Endothelial cell of umbilical vein (primary cell): ENCODE measurements at regions not wholly inside any gene's neighbourhood (a gene's known extent, or its start where the extent isn't known, plus 50 kb on each side); places are given as distances from the start of the nearest gene placed in this dataset.

Experiments used
- BruUV-seq: library from RNA; stranded (reverse); fragments of 400-500 nt; replicated peaks from 2 replicates; lab custom pipeline; 2021; lab: Mats Ljungman, UMichigan
- CTCF ChIA-PET: fragments of 300-600, 350-600 bp; sonication (Branson Sonifier 250); formaldehyde crosslinking; loops from one replicate; lab custom pipeline; 2021; ENCODE audit warnings: antibody characterized with exemption, inconsistent platforms; lab: Charles Lee
- POLR2A ChIA-PET: fragments of 300-600, 350-600 bp; sonication (Branson Sonifier 250); formaldehyde crosslinking; loops from one replicate; lab custom pipeline; 2021; ENCODE audit warnings: antibody characterized with exemption, inconsistent platforms; lab: Charles Lee
- DNase-seq: peaks from one replicate; pipeline ENCODE4 v3.0.0-alpha.2; 2011; ENCODE audit warnings: low read depth, low spot score
- FAIRE-seq: peaks from 2 replicates; lab custom pipeline; 2011; peaks lifted over from hg19 to GRCh38; lab: Jason Lieb, UNC
- H2AFZ ChIP-seq: 2 replicates; pipeline ENCODE4 v1.6.0; 2012; ENCODE audit warnings: low read depth, low read length, control low read depth, inconsistent platforms
- H3K27ac ChIP-seq: 2 replicates; pipeline ENCODE4 v1.5.1; 2011; ENCODE audit warnings: low read depth, mild to moderate bottlenecking, control low read depth, low read length, moderate library complexity; ENCODE audit not compliant: insufficient read depth
- H3K27me3 ChIP-seq, 2 experiments: 2 replicates each; pipeline versions ENCODE4 v1.6.0 to v1.6.1; 2011; ENCODE audit warnings: low read length in 2 of 2, mixed read lengths in 1 of 2; ENCODE audit not compliant: control insufficient read depth in 2 of 2, insufficient read depth in 2 of 2
- H3K36me3 ChIP-seq, 2 experiments: 2 replicates in 1 of 2; 3 replicates in 1 of 2; pipeline ENCODE4 v1.5.1; 2011; ENCODE audit warnings: low read length in 2 of 2, mild to moderate bottlenecking in 1 of 2, moderate library complexity in 1 of 2; ENCODE audit not compliant: control insufficient read depth in 2 of 2, insufficient read depth in 2 of 2; ENCODE audit errors: extremely low read depth in 1 of 2
- H3K4me1 ChIP-seq: 3 replicates; pipeline ENCODE4 v1.5.1; 2011; ENCODE audit warnings: mild to moderate bottlenecking, low read length; ENCODE audit not compliant: control insufficient read depth, insufficient read depth; ENCODE audit errors: extremely low read depth
- H3K4me2 ChIP-seq: 2 replicates; pipeline ENCODE4 v1.6.1; 2011; ENCODE audit warnings: low read length, control low read depth, mixed read lengths; ENCODE audit not compliant: insufficient read depth
- H3K4me3 ChIP-seq, 3 experiments: fragments of 200-600 bp in 1 of 3; sonication (generic), shearing (Covaris generic) in 1 of 3; replicated peaks in 1 of 3; 2 replicates each; pipeline ENCODE4 v1.5.1; 2011 to 2016; ENCODE audit warnings: control low read depth in 3 of 3, low read length in 3 of 3, mild to moderate bottlenecking in 2 of 3, inconsistent platforms in 1 of 3, low read depth in 1 of 3, moderate library complexity in 1 of 3; ENCODE audit not compliant: insufficient read depth in 1 of 3
- H3K79me2 ChIP-seq: 2 replicates; pipeline ENCODE4 v1.6.0; 2012; ENCODE audit warnings: low read length, inconsistent platforms; ENCODE audit not compliant: control insufficient read depth, insufficient read depth
- H3K9ac ChIP-seq: replicated peaks from 2 replicates; pipeline ENCODE3; 2011; ENCODE audit warnings: low read length, control low read depth; ENCODE audit not compliant: insufficient read depth; ENCODE audit errors: extremely low read depth
- H3K9me1 ChIP-seq: replicated peaks from 3 replicates; pipeline ENCODE4 v1.6.0; 2011; ENCODE audit warnings: mild to moderate bottlenecking, low read length; ENCODE audit not compliant: control insufficient read depth, insufficient read depth; ENCODE audit errors: extremely low read depth
- H3K9me3 ChIP-seq: replicated peaks from 2 replicates; pipeline ENCODE4 v1.5.1; 2012; ENCODE audit warnings: low read length, inconsistent platforms; ENCODE audit not compliant: control insufficient read depth, insufficient read depth
- H4K20me1 ChIP-seq: replicated peaks from 2 replicates; pipeline ENCODE3; 2011; ENCODE audit warnings: mild to moderate bottlenecking, low read length; ENCODE audit not compliant: control insufficient read depth, insufficient read depth; ENCODE audit errors: extremely low read depth
- CTCF ChIP-seq, 2 donors: IDR thresholded peaks; 1 replicate in 1 of 2; 2 replicates in 1 of 2; pipeline ENCODE4 v1.5.1; 2011; ENCODE audit warnings: low read length in 2 of 2, mild to moderate bottlenecking in 2 of 2, moderate library complexity in 2 of 2, control low read depth in 1 of 2, inconsistent platforms in 1 of 2, low read depth in 1 of 2; ENCODE audit not compliant: insufficient read depth in 1 of 2; ENCODE audit errors: extremely low read depth in 1 of 2
- EZH2 ChIP-seq: IDR thresholded peaks from 2 replicates; pipeline ENCODE4 v1.6.1; 2012; ENCODE audit warnings: borderline replicate concordance, low read depth, mild to moderate bottlenecking, moderate library complexity, low read length, inconsistent platforms; ENCODE audit not compliant: severe bottlenecking
- FOS ChIP-seq: IDR thresholded peaks from 2 replicates; pipeline ENCODE4 v1.6.1; 2011; ENCODE audit warnings: mild to moderate bottlenecking, low read length, moderate library complexity, borderline replicate concordance; ENCODE audit not compliant: insufficient read depth
- GATA2 ChIP-seq: IDR thresholded peaks from 2 replicates; pipeline ENCODE4 v1.7.0; 2011; ENCODE audit warnings: low read depth, mild to moderate bottlenecking, moderate library complexity, mixed read lengths, low read length; ENCODE audit not compliant: insufficient read length, insufficient read depth
- JUN ChIP-seq: IDR thresholded peaks from 2 replicates; pipeline ENCODE4 v1.6.1; 2011; ENCODE audit warnings: borderline replicate concordance, low read depth; ENCODE audit not compliant: insufficient read length, insufficient read depth
- MAX ChIP-seq: IDR thresholded peaks from 2 replicates; pipeline ENCODE4 v1.6.1; 2011; ENCODE audit not compliant: insufficient read depth, insufficient read length
- MYC ChIP-seq: IDR thresholded peaks from one replicate; pipeline ENCODE4 v1.6.1; 2011; ENCODE audit warnings: mild to moderate bottlenecking, low read depth, low read length
- POLR2A ChIP-seq: IDR thresholded peaks from 2 replicates; pipeline ENCODE4 v1.6.1; 2012; ENCODE audit warnings: low read depth, mild to moderate bottlenecking, control low read depth, low read length
- POLR2AphosphoS5 ChIP-seq: IDR thresholded peaks from 2 replicates; pipeline ENCODE4 v1.6.1; 2012; ENCODE audit warnings: low read depth, mild to moderate bottlenecking, control low read depth, low read length, moderate library complexity; ENCODE audit not compliant: insufficient read depth
- dilution Hi-C: fragments of 300-500 bp; cut with MboI; formaldehyde crosslinking; loops from one replicate; pipeline ENCODE4 v1.15.0; 2019; ENCODE audit warnings: low sequenced_read_pairs; ENCODE audit not compliant: extremely low pct_ligation_motif_present
- intact Hi-C: fragments of 100-400 bp; cut with micrococcal nuclease; formaldehyde crosslinking; loops from one replicate; pipeline ENCODE4 v1.10.0; 2022

- Histone ChIP-seq H3K36me3 (no peaks in the 10 kb centered on the region), H3K27me3 (no peaks in the 10 kb centered on the region), H3K27ac (no peak overlapping the region), H3K9me3 (no peaks in the 10 kb centered on the region), H3K9me1 (no peaks in the 10 kb centered on the region), H3K4me2 (no peak overlapping the region), H2AFZ (no peak overlapping the region), H4K20me1 (no peaks in the 10 kb centered on the region), H3K4me1 (no peaks in the 10 kb centered on the region), H3K79me2 (no peaks in the 10 kb centered on the region), H3K4me3 (no peak overlapping the region), H3K9ac (no peak overlapping the region)
- FAIRE-seq, result no peak
- intact Hi-C loops (no loop called here), dilution Hi-C loops (no loop called here)
- TF ChIP-seq MYC (no peak), POLR2AphosphoS5 (no peak), POLR2A (no peak)
- DNase-seq, result no peak
- CTCF ChIA-PET, result no interaction called here
- POLR2A ChIA-PET, result no interaction called here
- BruUV-seq, result no TSS peak
Observed at GRCh38 chr9:19698960-19699359, 89.9 kb downstream of the SLC24A2 start.

GRCh38 chr9:19694601-19695000 lies 94.2 kb downstream of the SLC24A2 start:
- Histone ChIP-seq H3K9me3 (no peaks in the 10 kb centered on the region), H3K36me3 (no peaks in the 10 kb centered on the region), H4K20me1 (no peaks in the 10 kb centered on the region), H3K27me3 (no peaks in the 10 kb centered on the region), H3K27ac (no peak overlapping the region), H3K4me2 (no peak overlapping the region), H3K4me3 (no peak overlapping the region), H3K9me1 (no peaks in the 10 kb centered on the region), H2AFZ (no peak overlapping the region), H3K9ac (no peak overlapping the region), H3K79me2 (no peaks in the 10 kb centered on the region), H3K4me1 (no peaks in the 10 kb centered on the region)
- BruUV-seq, result no TSS peak
- FAIRE-seq (no peak), DNase-seq (no peak)
- TF ChIP-seq POLR2A (no peak), EZH2 (no peak), FOS (no peak), CTCF (IDR thresholded peaks at IDR 0.05; ENCODE audit: extremely low read depth in 1 of 2, insufficient read depth in 1 of 2, low read depth in 1 of 2, low read length in 2 of 2) (no peak), POLR2AphosphoS5 (no peak), JUN (no peak), GATA2 (no peak), MAX (no peak), MYC (no peak)
- POLR2A ChIA-PET, result no interaction called here
- CTCF ChIA-PET, result no interaction called here
- dilution Hi-C loops (no loop called here), intact Hi-C loops (no loop called here)
